OCI-LY1 (cell line): ENCODE measurements at regions not wholly inside any gene's neighbourhood (a gene's known extent, or its start where the extent isn't known, plus 50 kb on each side); places are given as distances from the start of the nearest gene placed in this dataset.

Source experiments
- EZH2 ChIP-seq: fragments of 200-600 bp; sonication (generic), shearing (Covaris generic); IDR thresholded peaks from 2 replicates; pipeline ENCODE4 v1.8.0; 2017; ENCODE audit warnings: borderline replicate concordance, mixed run types, mild to moderate bottlenecking, antibody characterized with exemption, low read length, moderate library complexity, mixed read lengths
- TF ChIP-seq, protein P1 (sequence below): fragments of 200-600 bp; sonication (generic), shearing (Covaris generic); IDR thresholded peaks from 2 replicates; pipeline ENCODE4 v1.5.1; 2017; ENCODE audit warnings: mild to moderate bottlenecking, antibody characterized with exemption, low read length, moderate library complexity, mixed read lengths

DNA sequence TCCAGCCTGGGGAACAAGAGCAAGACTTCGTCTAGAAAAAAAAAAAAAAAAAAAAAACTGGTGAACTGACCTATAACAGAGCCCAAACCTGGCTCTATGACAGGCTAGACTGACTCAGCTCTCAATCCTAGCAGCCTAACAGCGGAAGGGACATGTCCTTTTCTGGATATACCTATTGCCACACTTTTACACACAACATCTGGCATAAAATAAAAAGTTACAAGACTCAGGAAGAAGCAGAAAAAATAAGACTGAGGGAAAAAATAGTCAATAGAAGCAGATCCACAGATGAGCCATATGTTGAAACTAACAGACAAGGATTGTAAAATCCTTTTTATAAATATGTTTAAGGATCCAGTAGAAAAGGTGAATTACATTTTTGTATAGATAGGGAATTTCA lies 57.5 kb upstream of the IPO9 start:
- TF ChIP-seq, protein P1, sequence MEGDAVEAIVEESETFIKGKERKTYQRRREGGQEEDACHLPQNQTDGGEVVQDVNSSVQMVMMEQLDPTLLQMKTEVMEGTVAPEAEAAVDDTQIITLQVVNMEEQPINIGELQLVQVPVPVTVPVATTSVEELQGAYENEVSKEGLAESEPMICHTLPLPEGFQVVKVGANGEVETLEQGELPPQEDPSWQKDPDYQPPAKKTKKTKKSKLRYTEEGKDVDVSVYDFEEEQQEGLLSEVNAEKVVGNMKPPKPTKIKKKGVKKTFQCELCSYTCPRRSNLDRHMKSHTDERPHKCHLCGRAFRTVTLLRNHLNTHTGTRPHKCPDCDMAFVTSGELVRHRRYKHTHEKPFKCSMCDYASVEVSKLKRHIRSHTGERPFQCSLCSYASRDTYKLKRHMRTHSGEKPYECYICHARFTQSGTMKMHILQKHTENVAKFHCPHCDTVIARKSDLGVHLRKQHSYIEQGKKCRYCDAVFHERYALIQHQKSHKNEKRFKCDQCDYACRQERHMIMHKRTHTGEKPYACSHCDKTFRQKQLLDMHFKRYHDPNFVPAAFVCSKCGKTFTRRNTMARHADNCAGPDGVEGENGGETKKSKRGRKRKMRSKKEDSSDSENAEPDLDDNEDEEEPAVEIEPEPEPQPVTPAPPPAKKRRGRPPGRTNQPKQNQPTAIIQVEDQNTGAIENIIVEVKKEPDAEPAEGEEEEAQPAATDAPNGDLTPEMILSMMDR = no peak
- no peak for TF ChIP-seq EZH2
